Urothelium cell line (cell line): ENCODE measurements at regions not wholly inside any gene's neighbourhood (a gene's known extent, or its start where the extent isn't known, plus 50 kb on each side); places are given as distances from the start of the nearest gene placed in this dataset.

ENCODE experiments used
- DNase-seq: peaks from one replicate; pipeline ENCODE4 v3.0.0; 2011; ENCODE audit warnings: low spot score, mixed read lengths
- FAIRE-seq: peaks from 2 replicates; lab custom pipeline; 2011; peaks lifted over from hg19 to GRCh38; lab: Jason Lieb, UNC

- FAIRE-seq (no peak), DNase-seq (no peak)
Measured at GRCh38 chr6:48755315-48755714, 644.3 kb upstream of the PTCHD4 start.

DNA sequence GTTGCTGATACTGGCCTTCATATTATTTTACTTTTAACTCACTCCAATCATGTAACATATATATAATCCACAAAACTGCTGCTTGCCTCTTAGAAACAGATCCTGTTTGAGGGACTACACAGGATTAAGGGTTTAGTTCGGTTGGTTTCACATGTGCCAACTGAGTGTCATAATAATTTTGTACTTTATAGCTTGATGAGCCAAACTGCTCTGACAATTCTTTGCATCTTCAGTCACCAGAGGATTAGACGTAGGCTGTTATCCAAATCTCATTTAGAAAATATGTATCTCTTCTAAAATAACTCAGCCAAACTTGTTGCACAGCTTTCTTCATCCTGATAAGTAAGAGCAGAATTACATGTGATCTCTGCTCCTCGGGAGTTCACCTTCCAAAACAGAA lies 643.6 kb upstream of the PTCHD4 start:
- no peak for DNase-seq
- no peak for FAIRE-seq

DNA sequence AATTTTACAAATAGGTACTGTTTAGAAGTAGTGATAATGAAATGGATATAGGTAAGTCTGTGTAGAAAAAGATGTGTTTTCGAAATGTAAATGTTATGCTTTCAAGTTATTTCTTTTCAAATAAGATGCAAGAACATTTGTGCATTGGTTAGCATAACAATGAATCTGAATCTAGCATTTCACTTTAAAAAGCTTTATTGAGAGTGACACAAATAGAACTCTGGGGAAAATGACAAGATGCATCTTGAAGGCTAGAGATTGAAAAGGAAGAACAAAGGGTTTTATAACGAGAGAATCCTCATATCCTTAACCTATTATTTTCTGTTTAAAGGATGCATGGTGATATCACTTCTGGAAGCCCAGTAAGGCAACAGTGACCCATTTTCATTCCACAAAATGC lies 639.9 kb upstream of the PTCHD4 start:
- DNase-seq (no peak), FAIRE-seq (no peak)

GRCh38 chr6:48747471-48747870 lies 636.5 kb upstream of the PTCHD4 start:
- no peak for DNase-seq
- FAIRE-seq, result no peak

DNA sequence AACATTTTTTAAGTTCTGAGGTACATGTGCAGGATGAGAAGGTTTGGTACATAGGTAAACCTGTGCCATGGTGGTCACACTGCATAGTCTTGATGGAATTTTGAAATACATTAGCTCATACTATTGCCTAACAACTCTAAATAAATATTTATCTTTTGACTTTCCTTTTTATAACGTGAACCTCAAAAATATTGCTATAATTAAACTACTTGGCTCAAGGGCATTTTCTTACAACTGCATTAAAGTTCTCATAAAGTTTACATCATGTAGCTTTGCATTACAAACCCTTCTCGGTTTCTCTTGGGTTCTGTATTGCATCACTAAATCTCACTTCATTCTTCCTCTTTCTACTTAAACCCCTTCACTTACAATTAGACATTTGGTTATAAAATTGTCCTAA lies 636.0 kb upstream of the PTCHD4 start:
- no peak for DNase-seq
- FAIRE-seq, result no peak

DNA sequence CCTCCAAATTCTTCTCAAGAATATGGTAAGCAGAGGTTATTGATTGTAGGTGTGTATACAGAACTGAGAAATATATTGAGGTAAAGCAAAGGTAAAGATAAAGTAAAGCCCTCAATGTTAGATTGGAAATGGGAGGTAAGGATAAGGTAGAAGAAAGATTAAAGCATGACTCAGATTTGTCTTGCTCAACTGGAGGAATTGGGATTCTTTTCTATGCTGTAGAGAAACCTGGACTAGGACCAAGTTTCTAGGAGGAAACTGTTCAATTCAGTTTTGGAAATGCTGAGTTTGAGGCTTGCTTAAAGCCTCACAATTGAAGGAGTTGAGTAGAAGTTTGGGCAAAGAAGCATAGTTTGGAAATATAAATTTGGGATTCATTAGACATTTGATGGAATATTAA lies 634.0 kb upstream of the PTCHD4 start:
- no peak for FAIRE-seq
- no peak for DNase-seq

DNA sequence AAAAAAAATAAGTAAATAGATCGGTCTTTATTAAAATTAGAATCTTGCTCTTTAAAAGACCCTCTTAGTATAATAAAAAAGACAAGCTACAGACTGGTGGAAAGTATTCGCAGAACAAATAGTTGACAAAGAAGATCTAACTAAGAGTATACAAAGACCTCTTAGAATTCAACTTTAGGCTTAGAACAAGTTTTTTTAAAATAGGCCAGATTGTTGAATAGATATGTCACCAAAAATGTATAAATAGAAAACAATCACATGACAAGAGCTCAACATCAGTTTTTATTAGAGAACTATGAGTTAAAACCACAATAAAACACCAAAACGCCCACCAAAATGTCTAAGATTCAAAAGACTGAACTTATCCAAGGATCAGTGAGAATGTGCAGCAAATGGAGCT lies 632.7 kb upstream of the PTCHD4 start:
- DNase-seq (no peak), FAIRE-seq (no peak)

DNA sequence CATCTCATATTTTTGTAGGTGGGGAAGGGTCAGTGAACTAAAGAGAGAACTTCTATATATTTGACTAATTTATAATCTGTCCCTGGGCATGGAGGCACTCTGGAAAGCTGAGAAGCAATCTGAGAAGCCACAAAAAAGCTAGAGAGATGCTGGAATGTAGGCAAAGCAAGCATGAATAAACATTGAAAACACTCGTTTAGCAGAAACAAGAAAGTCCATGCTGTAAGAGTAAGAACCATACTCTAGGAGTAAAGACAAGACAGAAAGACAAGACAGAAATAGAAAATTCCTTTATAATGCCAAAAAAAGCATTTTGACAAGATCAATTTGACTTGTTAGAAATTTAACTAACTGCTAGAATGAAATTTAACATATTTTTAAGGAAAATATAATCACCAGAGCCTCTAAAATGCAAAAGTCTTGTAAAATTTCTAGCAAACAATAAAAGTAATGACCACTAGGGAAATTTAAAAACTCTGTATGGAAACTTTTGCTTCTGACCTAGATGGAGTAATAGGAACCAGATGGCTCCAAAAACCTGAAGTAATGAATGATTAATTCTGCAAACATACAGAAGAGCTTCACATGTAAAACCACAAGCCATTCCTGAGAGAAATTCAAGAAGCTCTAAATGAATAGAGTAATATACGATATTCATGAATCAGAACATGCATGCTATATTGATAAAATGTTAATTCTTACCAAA lies 625.7 kb upstream of the PTCHD4 start:
- FAIRE-seq (no peak), DNase-seq (no peak)

DNA sequence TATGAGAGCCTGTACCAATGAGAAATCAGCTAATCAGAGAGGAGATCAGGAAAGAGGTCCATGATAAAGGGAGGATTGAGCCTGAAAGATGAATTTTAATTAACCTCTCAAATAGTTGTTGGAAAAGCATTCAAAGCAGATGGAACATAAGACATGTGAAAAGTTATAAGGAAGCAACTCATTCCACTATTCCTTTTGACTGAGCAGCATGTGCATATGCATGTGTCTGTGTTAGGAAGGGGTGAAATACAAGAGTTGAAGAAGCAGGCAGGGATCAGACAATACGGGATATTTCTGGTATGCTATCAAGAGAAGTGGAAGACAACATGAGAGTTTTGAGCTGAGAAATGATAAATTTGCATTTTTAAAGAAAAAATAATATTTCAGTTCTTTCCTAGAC lies 624.8 kb upstream of the PTCHD4 start:
- DNase-seq (no peak), FAIRE-seq (no peak)

DNA sequence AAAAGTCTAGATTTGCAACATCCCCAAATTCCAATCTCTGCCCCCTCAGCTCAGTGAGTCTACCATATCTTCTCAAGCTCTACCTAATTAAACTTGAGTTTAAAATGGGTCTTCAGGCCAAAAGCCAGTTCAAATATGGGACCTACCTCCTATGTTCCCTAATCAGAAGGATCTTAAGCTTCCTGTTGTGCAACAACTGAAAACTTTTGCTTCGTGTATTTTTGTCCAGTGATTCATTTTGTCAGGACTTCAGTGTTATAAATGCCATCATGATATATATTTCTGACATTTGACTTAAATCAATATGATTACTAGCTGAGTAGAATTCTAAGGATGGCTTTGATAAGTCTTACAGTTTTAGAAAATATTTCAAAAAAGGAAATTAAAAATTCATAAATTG lies 622.6 kb upstream of the PTCHD4 start:
- DNase-seq (no peak), FAIRE-seq (no peak)

DNA sequence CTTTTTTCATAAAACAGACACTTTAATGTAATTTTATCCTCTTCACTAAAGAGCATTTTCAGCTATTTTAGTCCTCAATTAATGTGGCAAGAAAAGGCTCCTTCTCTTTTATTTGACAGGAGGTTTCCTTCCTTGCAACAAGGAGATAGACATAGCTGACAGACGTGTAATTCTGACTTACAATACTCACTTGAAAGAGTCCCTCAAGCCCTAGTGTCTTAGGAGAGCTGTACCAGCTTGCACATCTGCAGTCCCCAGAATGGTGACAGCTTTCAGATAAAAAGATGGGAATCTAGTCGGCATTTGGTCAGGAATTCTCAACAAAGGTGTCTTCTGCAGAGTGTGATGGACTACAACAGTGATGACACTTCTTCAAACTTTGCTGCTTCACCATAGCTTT lies 603.7 kb upstream of the PTCHD4 start:
- DNase-seq (no peak), FAIRE-seq (no peak)

DNA sequence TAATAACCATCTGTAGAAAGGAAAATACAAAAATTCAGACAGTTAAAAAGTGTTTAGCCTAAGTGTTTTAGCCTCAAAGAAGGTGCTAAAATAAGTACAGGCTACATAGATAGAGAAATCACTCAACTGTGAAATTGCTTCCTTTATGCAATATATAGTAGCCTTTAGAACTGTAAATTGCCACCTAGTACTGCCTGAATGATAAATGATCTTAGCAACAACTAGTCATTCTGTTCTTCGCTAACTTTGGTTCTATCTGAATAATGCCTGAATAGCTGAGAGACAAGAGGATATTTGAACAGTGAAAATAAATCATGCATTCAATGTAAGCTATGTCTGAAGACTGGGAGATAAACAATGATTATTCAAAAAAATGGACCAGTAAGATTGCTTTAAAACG lies 603.3 kb upstream of the PTCHD4 start:
- FAIRE-seq (no peak), DNase-seq (no peak)

- DNase-seq (no peak), FAIRE-seq (no peak)
Measured at GRCh38 chr6:48713612-48714011, 602.6 kb upstream of the PTCHD4 start.

- DNase-seq, result no peak
- FAIRE-seq, result no peak
Measured at GRCh38 chr6:48706310-48706709, 595.3 kb upstream of the PTCHD4 start.

- DNase-seq, result no peak
- no peak for FAIRE-seq
Measured at GRCh38 chr6:48701572-48701971, 590.6 kb upstream of the PTCHD4 start.

DNA sequence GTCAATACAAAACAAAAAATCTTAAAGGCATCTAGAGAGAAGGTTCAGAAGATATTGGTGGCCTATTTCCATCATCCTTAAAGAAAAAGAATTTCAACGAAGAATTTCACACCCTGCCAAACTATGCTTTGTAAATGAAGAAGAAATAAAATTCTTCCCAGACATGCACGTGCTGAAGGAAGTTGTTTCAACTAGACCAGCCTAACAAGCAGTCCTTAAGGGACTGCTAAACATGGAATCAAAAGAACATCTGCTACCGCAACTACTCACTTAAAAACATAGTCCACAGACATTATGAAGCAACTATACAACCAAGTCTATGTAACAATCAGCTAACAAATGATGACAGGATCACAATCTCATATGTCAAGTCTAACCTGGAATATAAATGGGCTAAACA lies 584.9 kb upstream of the PTCHD4 start:
- no peak for FAIRE-seq
- no peak for DNase-seq

DNA sequence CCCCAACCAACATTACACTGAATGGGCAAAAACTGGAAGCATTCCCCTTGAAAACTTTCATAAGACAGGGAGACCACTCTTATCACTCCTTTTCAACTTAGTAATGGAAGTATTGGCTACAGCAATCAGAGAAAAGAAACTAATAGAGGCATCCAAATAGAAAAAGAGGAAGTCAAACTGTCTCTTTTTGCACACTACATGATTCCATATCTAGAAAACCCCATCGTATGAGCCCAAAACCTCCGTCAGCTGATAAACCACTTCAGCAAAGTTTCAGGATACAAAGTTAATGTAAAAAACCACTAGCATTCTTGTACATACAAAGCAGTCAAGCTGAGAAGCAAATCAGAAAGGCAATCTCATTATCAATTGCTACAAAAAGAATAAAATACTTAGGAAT lies 580.4 kb upstream of the PTCHD4 start:
- FAIRE-seq (no peak), DNase-seq (no peak)

- DNase-seq, result no peak
- FAIRE-seq, result no peak
Measured at GRCh38 chr6:48689498-48689897, 578.5 kb upstream of the PTCHD4 start.

GRCh38 chr6:48678390-48678789 lies 567.4 kb upstream of the PTCHD4 start:
- FAIRE-seq, result no peak
- DNase-seq, result no peak

DNA sequence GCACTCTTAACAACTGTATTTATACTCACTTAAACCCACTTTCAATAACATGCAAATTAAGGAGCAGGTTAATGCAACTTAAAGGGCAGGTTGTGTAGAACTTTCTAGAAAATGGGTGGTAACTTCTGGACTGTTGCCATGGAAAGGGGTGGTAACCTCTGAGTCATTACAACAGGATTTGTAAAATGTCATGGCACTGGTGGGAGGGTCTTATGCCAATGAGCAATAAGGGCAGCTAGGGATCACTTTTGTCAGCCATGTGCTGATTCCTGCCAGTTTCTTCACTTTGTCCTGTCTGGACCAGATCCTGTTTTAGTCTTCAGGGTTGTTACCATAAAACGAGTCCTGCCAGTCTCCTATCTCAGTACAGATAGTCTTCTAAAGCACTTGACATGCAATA lies 560.5 kb upstream of the PTCHD4 start:
- DNase-seq (no peak), FAIRE-seq (no peak)

GRCh38 chr6:48670546-48670945 lies 559.5 kb upstream of the PTCHD4 start:
- FAIRE-seq, result no peak
- no peak for DNase-seq

- DNase-seq (no peak), FAIRE-seq (no peak)
Measured at GRCh38 chr6:48667797-48668196, 556.8 kb upstream of the PTCHD4 start.

DNA sequence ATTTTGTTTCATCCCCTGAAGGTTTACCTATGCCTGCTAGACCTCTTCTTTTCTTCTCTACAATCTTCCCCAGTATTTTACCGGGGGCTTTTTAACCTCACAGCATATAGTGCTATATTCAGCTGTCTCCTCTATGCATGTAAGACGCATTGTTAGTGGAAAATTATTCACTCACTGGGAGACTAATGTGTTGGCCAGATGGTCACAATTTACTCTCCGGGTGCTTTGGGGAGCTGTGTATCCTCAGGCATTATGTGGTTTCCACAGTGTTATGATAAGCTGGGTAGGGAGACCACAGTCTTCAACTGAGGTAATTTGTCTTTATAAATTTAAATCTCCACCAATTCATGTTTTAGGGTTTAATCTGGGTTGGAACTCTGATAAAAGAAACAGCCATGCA lies 553.8 kb upstream of the PTCHD4 start:
- no peak for FAIRE-seq
- no peak for DNase-seq
